ENCODE measurements at regions not wholly inside any gene's neighbourhood (a gene's known extent, or its start where the extent isn't known, plus 50 kb on each side); places are given as distances from the start of the nearest gene placed in this dataset.
"Not testable (repeated sequence)": the region's sequence is repeated elsewhere in the genome, so short reads cannot be mapped to it uniquely, and the experiment has no call there.

DNA sequence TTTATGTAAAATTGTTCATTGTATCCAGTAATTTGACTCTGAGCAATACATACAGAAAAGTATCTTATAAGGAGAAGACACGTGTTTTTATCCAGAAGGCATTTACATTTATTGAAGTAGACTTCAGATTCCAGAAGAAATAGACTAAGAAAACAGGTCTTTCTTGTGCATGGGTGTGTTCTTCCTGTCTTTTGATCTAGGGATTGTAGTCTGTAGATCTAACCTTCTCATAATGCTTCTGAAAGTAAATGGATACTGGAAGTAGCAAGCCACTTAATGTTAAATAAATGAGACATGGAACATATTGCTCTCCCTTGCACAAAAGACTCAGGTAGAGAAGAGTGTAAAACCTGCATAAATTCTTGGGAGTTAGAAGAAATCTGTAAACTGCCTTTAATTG, 853.2 kb upstream of the B3GALT2 start:
- no peak for DNase-seq

DNA sequence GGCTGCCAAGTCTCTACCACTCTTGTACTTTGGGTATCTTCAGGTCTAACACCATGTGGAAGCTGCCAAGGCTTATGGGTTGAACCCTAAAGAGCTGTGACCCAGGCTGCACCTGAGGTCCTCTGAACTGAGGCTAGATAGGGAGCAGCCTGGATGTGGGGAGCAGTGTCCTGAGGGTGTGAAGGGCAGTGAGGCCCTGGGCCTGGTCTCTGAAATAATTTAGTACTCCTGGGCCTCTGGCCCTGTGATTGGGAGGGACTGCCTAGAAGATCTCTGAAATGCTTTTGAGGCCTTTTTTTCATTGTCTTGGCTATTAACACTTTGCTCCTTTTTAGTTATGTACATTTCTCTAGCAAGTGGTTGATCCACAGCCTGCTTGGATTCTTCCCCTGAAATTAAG, 847.2 kb upstream of the B3GALT2 start:
- no peak for DNase-seq

DNA sequence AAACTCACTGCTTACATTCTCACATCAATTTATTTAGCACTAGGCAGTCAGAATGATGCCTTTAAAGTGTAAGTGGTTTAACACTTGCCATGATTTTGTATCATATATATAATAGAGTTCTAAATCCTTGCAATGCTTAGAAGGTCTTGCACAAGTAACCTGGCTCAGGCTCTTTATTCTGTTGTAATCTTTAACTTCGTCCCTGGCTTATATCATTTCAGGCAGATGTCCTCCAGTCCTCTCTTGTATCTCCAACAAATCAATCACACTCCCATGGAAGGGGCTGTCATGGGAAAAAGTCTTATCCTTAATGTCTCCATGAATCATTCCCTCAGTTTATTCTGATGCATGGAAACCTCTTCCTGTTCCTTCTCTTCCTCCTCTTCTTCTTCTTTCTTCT, 841.6 kb upstream of the B3GALT2 start:
- DNase-seq = no peak

DNA sequence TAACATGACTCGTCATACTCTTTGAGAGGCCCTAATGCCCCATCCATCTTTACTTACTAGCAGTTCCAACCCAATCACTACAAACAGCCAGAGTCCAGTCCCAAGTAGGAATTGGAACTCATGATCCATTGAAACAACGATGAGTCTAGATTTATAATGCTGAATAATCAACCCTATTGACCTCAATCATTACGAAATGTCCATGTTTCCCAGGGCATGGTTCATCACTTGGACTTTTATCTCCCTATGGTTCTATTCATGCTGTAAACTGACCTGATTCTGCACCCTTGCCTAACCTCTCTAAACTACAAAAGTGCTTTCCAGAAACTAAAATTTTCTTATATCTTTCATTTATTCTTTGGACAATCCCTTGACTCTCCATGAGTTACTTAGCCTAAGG, 840.0 kb upstream of the B3GALT2 start:
- no peak for DNase-seq

DNA sequence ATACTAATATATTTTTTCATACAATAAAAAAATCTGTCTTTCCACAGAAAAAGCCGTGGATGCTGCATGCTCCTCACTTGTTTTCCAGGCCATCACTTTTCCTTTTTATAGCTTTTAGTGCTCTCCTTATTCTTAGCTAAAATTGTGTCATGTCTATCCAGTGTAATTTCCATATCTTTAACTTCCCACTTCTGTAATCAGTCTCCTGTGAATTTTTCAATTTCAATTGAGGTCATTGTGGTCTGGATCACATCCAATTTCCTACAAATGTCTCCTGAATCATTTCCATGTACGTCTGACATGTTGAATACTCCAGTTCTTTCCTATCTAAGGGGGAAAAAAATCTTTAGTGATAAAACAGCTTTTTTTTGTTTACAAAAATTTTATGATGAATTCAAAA, 838.2 kb upstream of the B3GALT2 start:
- DNase-seq = peak; percentile 24

DNA sequence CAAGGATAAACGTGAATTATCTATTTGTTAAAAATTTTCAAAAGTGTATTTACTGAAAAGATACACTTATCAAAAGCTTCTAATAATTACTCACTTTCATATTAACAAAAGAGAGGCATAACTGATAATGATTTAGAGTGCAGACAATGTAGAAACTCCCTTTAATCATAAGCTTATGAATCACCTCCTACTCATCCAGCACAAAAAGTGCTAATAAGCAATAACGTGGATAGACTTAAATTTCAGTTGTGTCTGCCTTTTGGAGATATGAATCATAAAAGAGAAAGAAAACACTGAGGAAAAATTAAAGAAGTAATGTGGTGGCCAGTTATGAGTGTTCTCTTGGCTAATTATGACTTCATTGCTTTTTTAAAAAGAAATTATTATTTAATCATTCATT, 827.6 kb upstream of the B3GALT2 start:
- no peak for DNase-seq

DNA sequence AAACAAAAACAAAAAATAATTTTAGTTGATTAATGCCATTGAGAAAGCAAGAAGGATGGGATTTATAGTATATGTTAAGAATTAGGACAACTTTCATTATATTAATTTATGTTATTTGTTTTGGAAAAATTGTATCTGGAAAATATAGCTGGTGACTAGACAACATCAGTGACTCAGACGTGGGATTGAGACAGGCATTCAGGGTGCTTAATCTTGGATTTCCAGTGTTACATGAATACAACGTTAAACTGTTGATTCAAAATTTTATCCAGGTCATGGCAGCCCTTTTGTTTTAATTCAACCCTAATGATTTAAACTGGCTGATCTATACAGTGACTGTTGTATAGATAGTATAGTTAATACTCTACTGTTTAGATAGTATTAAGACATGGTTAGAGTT, 827.1 kb upstream of the B3GALT2 start:
- no peak for DNase-seq

DNA sequence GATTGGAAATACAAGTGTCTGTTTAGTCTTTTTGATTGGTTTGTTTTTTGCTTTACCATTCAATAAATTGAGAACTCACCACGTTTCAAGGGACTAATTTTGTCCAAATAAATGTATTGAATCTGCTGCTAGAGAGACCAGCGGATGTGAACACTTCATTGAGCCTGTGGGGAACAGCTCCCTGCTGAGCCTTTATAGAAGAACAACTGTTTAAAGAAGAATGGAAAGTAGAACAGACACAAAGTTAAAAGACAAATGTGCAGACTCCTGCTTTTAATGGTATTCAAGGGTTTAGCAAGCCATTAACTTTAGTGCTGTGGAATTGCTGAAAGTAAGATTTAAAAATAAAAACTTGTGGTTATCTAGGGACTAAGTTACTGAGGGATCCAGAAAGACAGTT, 817.7 kb upstream of the B3GALT2 start:
- no peak for DNase-seq

DNA sequence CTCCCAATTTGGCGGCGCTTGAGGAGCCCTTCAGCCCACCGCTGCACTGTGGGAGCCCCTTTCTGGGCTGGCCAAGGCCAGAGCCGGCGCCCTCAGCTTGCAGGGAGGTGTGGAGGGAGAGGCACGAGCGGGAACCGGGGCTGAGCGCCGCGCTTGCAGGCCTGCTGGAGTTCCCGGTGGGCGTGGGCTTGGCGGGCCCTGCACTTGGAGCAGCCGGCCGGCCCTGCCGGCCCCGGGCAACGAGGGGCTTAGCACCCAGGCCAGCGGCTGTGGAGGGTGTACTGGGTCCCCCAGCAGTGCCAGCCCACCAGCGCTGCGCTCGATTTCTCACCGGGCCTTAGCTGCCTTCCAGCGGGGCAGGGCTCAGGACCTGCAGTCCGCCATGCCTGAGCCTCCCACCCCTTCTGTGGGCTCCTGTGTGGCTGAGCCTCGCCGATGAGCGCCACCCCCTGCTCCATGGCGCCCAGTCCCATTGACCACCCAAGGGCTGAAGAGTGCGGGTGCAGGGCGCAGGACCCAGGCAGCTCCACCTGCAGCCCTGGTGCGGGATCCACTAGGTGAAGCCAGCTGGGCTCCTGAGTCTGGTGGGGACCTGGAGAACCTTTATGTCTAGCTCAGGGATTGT, 815.4 kb upstream of the B3GALT2 start:
- DNase-seq = not testable (repeated sequence)

DNA sequence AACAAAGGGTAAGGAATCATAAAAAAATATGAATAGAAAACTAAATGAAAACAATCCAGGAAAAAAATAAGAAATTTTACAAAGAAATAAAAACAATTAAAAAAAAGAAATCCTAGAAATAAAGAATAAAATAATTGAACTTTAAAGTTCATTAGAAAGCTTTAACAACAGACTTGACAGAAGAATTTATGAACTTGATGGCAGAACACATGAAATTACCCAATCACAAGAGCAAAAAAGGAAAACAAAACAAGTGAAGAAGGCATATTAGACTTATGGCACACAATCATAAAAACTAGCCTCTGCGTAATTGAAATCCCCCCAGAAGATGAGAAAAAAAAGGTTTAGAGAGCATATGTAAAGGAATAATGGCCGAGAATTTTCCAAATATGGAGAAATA, 802.5 kb upstream of the B3GALT2 start:
- no peak for DNase-seq

DNA sequence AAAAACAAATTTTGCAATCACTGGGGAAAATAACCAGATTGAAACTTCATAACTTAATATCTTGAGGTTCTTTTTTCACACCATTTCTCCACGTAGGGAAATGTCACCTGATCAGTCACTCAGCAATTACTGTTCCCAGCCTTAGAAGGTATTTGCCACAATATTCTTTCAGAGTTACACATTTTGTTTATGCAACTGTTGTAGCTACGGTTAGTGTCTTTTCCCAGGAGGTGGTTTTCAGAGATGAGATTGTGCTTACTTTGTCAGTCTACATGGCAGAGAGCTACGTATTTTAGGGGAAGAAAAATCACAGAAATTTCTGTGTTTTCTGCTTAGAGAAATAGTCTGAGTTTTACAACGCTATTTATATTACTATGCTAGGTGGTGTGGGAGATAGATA, 792.8 kb upstream of the B3GALT2 start:
- no peak for DNase-seq

DNA sequence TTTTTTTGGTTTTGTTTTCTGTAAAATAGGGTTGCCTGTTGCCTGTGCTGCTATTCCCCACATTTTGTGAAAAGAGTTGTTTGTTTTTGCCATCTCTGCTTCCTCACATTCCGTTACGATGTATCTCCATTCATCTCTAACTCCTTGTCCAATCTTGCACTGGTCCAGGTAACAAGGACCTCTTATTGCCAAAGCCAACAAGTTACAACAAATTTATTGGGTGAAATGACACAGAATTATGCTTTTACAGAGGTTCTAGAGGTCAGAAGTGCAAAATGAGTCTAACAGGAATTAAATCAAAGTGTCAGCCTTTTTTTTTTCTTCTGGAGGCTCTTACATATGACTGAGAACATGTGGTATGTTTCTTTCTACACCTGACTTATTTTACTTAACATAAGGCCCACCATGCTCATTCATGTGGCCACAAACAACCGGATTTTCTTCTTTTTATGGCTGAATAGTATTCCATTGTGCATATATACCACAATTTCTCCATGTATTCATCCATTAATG, 787.9 kb upstream of the B3GALT2 start:
- no peak for DNase-seq

DNA sequence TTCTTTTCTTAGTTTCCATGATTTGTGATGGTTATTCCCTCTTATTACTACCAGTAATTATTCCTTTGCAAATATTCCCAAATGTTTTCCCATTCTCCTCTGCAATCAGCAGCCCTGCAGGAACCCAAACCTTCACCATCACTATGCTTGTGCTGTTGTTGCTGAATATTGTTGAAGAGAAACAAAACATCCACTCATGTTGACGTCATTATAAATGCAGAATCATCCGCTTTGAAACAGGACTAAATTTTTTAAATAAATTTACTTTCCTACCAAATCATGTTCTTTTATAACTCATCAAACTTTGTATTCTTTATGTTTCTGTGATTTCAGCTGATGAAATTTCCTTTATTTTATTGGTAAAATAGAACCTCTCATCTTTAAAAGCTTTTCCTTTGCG, 787.0 kb upstream of the B3GALT2 start:
- no peak for DNase-seq

DNA sequence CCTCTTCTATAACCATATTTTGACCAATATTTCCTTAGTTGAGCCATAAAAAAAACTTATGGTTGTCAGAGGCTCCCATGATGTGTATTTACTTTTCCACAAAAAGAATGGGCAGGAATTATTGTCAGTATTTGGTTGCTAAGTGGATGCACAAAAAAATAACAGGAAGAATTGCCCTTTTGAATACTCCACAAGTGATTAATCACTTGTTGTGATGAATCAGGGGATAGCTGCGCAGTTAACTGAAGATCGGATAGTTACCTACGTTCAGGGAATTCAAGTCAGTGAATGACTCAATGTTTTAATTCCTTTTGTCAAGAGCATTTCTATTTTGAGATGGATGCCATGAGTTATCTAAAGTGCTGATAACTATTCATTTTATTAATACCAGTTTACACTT, 785.2 kb upstream of the B3GALT2 start:
- no peak for DNase-seq

DNA sequence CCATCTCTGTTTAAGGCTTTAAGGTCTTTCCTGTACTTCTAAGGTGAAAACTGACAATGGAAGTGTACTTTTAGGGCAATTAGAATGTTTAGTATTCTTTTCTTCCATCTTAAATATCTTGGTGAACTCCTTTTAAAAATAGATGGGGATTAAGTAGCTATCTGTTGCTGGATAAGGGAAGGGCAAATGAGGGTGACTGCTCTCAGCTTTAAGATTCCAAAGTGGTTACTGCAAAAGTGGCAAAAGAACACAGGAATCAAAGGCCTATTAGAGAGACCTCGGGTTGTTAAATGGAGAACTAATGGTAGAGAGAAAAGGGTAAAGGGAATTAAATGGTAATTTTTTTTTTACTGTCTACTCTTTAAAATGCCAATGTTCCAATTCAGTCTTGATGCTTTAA, 774.1 kb upstream of the B3GALT2 start:
- DNase-seq = no peak

DNA sequence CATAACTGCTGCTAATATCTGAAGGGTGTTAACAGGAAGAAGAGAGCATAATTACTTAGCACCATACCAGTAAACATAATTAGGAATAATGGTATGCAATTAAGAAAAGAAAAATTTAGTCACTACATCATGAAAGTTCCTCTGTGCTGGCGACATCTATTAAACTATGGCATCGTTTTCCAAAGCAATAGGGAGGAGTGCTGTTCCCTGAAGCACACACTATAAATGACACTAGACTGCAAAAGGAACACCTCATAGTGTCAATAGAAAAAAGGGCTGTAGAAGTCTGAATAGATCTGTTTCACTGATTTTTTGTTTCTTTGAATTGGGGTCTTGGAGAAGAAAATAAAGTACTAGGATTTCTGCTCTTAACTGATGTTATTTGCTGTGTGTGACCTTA, 773.6 kb upstream of the B3GALT2 start:
- no peak for DNase-seq

DNA sequence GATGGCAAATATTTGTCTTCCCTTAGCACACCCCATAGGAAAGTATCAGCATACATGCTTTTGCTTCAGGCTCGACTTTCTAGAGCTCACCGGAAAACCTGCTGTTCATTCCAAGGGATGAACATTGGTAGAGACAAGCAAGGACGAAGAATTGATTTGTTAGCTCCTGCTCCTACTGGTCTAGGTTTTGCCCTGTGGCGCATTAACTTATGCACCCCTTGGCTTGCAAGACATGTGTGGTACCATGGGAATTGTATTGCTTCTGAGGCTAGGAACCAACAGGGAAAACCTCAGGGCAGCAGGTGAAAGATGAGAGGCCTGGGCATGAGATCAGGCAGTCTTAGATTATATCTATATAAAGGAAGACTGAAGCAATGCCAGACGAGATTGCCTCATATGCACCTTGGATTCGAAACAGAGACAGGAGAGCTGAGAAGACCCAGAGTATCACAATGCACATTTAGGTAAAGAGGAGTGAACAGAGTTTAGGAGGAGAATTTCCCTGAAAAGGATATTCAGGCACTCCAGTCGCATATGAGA, 771.2 kb upstream of the B3GALT2 start:
- DNase-seq = no peak

DNA sequence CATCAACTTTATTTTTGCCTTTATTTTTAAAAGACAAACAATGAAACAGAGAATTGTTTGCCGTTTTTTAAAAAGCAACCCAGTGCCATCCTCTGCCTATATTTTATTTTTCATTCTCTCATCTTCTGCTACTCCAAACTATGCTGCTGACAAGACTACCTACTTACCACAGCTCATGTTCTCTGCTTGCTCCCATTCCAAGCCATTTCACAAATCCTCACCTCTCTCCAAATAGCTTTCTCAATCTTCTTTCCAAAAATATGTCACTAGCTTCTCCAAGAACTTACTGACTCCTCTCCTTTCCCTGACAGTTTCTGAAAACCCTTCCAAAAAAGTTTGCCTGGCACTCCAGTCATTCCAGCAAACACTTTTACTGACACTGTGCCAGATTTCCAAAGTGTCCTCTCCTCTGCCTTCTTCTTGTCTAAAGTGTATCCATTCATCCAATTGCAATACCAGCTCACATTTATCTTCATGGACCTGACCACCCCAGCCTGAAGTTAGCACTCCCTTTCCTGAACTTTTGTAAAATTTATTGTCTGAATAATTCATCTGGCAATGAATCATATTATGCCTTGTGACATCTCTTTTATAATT, 766.5 kb upstream of the B3GALT2 start:
- no peak for DNase-seq

DNA sequence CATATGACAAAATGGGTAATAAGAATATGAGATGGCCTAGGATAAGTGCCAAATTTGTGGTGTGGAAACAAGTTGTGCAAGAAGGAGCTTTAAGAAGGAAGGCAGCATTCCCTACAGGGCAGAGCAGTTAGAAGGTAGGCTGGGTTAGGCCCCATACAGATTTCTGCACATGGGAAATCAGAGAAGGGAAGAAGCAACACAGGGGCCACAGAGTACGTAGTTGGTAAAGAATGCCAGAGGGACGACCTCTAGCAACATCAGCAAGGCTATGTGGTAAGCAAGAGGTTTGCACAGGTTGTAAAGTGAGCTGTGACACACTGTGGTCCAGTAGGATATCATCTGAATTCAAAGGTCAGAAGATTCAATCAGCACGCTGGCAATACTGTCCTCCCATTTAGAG, 765.6 kb upstream of the B3GALT2 start:
- no peak for DNase-seq

DNA sequence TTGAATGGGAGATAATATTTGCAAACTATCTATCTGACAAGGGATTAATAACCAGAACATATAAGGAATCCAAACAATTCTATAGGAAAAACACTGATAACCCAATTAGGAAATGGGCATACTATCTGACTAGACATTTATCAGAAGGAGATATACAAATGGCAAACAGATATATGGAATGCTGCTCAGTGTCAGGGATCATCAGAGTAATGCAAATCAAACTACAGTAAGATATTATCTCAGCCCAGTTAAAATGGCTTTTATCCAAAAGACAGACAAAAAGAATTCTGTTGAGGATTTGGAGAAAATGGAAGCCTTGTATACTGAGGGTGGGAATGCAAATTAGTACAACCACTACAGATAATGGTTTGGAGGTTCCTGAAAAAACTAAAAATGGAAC, 758.0 kb upstream of the B3GALT2 start:
- no peak for DNase-seq

DNA sequence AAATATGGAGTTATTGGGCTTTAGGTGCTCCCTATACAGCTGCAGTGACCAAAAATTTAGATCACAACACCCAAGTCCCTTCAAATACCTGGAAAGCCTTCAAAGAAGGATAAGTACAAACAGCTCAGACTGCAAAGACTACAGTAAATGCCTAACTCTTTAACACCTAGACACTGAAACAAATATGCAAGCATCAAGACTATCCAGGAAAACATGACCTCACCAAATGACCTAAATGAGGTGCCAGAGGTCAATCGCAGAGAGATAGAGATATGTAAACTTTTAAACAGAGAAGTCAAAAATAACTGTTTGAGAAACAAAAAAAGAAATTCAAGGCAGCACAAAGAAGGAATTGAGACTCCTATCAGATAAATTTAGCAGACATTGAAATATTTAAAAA, 753.8 kb upstream of the B3GALT2 start:
- DNase-seq = no peak

DNA sequence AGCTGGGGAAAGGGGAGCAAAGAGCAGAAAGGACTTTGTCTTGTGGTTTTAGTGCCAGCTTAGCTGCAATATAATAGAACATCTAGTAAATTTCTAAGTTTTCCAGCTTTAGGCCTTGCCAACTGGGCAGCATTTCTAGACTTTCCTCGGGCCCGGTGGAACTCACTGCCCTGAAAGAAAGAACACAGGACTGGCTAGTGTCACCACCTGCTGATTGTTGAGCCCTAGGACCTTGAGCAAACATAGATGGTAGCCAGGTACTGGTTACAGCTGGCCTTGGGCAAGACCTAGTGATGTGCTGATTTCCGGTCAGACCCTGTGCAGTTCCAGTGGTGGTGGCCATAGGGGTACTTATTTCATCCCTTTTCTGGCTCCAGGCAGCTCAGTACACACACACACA, 753.2 kb upstream of the B3GALT2 start:
- DNase-seq = no peak

DNA sequence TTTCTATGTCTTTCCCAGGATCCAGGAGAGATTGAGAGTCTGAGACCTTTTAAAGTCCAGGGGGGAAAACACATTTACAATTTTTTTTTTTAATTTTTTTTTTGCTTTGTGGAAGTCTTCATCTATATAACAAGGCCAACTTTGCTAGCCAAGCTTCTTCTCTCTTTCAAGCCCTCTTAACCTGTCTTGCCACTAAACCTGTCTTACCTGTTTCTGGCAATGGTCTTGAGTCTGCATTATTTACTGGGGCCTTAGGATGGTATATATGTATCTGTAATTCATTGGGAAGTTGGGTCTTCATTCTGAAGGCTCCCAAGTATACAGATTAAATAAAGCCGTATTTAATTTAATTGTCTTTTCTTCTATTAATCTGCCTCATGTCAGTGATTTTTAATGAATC, 750.9 kb upstream of the B3GALT2 start:
- DNase-seq = no peak

DNA sequence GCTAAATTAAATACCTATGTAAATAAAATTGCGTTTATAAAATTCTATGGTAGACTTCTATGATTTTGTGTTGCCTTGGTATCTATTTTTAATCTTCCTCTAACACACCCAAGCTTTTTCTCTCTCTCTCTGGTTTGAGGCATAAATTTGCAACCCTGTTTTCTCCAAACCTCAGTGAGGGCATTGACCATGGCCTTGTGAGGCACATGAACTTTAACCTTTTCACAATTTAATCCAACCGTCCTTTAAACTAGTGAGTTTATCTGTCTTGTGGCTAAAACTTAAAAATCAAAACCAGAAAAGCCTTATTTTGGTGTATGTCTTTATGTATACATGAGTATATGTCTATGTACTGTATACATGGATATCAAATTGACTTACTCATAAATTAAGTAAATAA, 746.6 kb upstream of the B3GALT2 start:
- no peak for DNase-seq

DNA sequence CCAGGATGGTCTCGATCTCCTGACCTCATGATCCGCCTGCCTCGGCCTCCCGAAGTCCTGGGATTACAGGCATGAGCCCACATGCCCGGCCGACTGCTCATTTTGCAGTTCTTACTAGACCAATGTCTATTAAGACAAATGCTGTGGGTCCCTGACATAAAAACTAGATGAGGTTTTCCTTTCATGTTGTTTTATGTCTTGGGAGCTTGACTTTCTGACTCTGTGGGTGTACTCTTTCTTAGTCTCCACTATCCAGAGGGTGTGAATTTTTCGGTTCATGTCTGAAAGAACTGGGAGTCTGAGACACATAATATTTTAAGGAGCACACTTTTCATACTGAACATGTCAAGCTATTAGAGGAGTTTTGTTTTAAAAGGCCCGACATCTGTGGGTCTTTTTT, 744.9 kb upstream of the B3GALT2 start:
- DNase-seq = no peak
